H1 (cell line): ENCODE measurements at regions not wholly inside any gene's neighbourhood (a gene's known extent, or its start where the extent isn't known, plus 50 kb on each side); places are given as distances from the start of the nearest gene placed in this dataset.

Experiments
- CTCF ChIA-PET: fragments of 300-600 bp; sonication (Branson Sonifier 250); formaldehyde crosslinking; loops from one replicate; lab custom pipeline; 2021; ENCODE audit not compliant: partially characterized antibody; lab: Charles Lee
- POLR2A ChIA-PET: fragments of 300-600 bp; sonication (Branson Sonifier 250); formaldehyde crosslinking; loops from one replicate; lab custom pipeline; 2021; ENCODE audit warnings: inconsistent platforms; ENCODE audit not compliant: partially characterized antibody; lab: Charles Lee
- DNase-seq, 2 experiments: peaks; one replicate each; pipeline versions ENCODE4 v3.0.0 to v3.0.0-alpha.2; 2010 to 2022; ENCODE audit warnings: low spot score in 2 of 2, low read depth in 1 of 2, mixed read lengths in 1 of 2
- FAIRE-seq: peaks from 2 replicates; lab custom pipeline; 2011; peaks lifted over from hg19 to GRCh38; lab: Jason Lieb, UNC
- H2AFZ ChIP-seq: 2 replicates; pipeline ENCODE4 v1.8.1; 2012; ENCODE audit warnings: low read length, inconsistent platforms
- H2AK5ac ChIP-seq: 2 replicates; pipeline ENCODE4 v1.6.1; 2013; ENCODE audit warnings: low read depth, low read length
- H2BK120ac ChIP-seq: replicated peaks from 2 replicates; pipeline ENCODE3; 2013; ENCODE audit warnings: low read depth, low read length, inconsistent platforms
- H2BK12ac ChIP-seq: 2 replicates; pipeline ENCODE4 v1.6.1; 2013; ENCODE audit warnings: low read depth, low read length
- H2BK15ac ChIP-seq: 2 replicates; pipeline ENCODE4 v1.6.1; 2013; ENCODE audit warnings: low read length
- H2BK20ac ChIP-seq: 2 replicates; pipeline ENCODE4 v1.6.1; 2013; ENCODE audit warnings: low read length
- H2BK5ac ChIP-seq: 2 replicates; pipeline ENCODE4 v1.6.1; 2013; ENCODE audit warnings: low read depth, low read length
- H3K14ac ChIP-seq: 2 replicates; pipeline ENCODE4 v1.6.1; 2013; ENCODE audit warnings: inconsistent platforms; ENCODE audit not compliant: insufficient read length
- H3K18ac ChIP-seq: 2 replicates; pipeline ENCODE4 v1.6.1; 2013; ENCODE audit warnings: low read length; ENCODE audit errors: extremely low read depth
- H3K23ac ChIP-seq: 2 replicates; pipeline ENCODE4 v1.6.1; 2013; ENCODE audit warnings: inconsistent platforms; ENCODE audit not compliant: insufficient read length
- H3K23me2 ChIP-seq: 2 replicates; pipeline ENCODE4 v1.6.1; 2013; ENCODE audit warnings: low read depth, low read length
- H3K27ac ChIP-seq: 2 replicates; pipeline ENCODE4 v1.6.1; 2011; ENCODE audit warnings: low read depth, low read length, inconsistent platforms
- H3K27me3 ChIP-seq, 4 experiments: replicated peaks in 1 of 4; 1 replicate in 1 of 4; 2 replicates in 3 of 4; pipeline versions ENCODE4 v1.6.1 to v1.8.1; 2011 to 2013; ENCODE audit warnings: low read length in 3 of 4, mild to moderate bottlenecking in 3 of 4, inconsistent platforms in 2 of 4, mixed read lengths in 2 of 4, moderate library complexity in 1 of 4; ENCODE audit not compliant: control insufficient read depth in 3 of 4, insufficient read depth in 3 of 4; ENCODE audit errors: extremely low read depth in 1 of 4
- H3K36me3 ChIP-seq, 4 experiments: 2 replicates each; pipeline versions ENCODE4 v1.6.1 to v1.8.1; 2011 to 2013; ENCODE audit warnings: mild to moderate bottlenecking in 4 of 4, low read length in 3 of 4, moderate library complexity in 2 of 4, control low read depth in 1 of 4, inconsistent platforms in 1 of 4; ENCODE audit not compliant: insufficient read depth in 4 of 4, control insufficient read depth in 2 of 4
- H3K4ac ChIP-seq: replicated peaks from 2 replicates; pipeline ENCODE3; 2013; ENCODE audit warnings: low read length, low read depth, mixed read lengths, inconsistent platforms; ENCODE audit not compliant: insufficient read length
- H3K4me1 ChIP-seq, 4 experiments: replicated peaks in 1 of 4; 1 replicate in 1 of 4; 2 replicates in 3 of 4; pipeline versions ENCODE4 v1.6.1 to v1.8.1; 2011 to 2013; ENCODE audit warnings: low read length in 3 of 4, inconsistent platforms in 2 of 4, mixed read lengths in 1 of 4; ENCODE audit not compliant: insufficient read depth in 4 of 4, control insufficient read depth in 3 of 4
- H3K4me2 ChIP-seq, 2 experiments: 2 replicates each; pipeline versions ENCODE4 v1.6.1 to v1.8.1; 2011 to 2013; ENCODE audit warnings: low read depth in 2 of 2, low read length in 2 of 2, control low read depth in 1 of 2, inconsistent platforms in 1 of 2, mild to moderate bottlenecking in 1 of 2; ENCODE audit not compliant: insufficient read depth in 1 of 2
- H3K4me3 ChIP-seq, 4 experiments: fragments of 200-600, 300-600 bp in 1 of 4; sonication (generic), shearing (Covaris generic), sonication (Bioruptor Twin) in 1 of 4; 2 replicates each; pipeline versions ENCODE4 v1.5.1 to v1.8.1; 2011 to 2016; ENCODE audit warnings: low read length in 4 of 4, low read depth in 3 of 4, control low read depth in 2 of 4, inconsistent platforms in 2 of 4, mild to moderate bottlenecking in 2 of 4, mixed read lengths in 1 of 4, moderate library complexity in 1 of 4; ENCODE audit not compliant: insufficient read depth in 2 of 4; ENCODE audit errors: extremely low read depth in 1 of 4
- H3K56ac ChIP-seq: replicated peaks from 2 replicates; pipeline ENCODE3; 2013; ENCODE audit warnings: low read depth, mild to moderate bottlenecking, mixed read lengths, low read length, inconsistent platforms; ENCODE audit not compliant: insufficient read length
- H3K79me1 ChIP-seq: 2 replicates; pipeline ENCODE4 v1.6.1; 2013; ENCODE audit warnings: low read depth, low read length, control low read depth
- H3K79me2 ChIP-seq, 2 experiments: 2 replicates each; pipeline versions ENCODE4 v1.6.1 to v1.8.1; 2012 to 2013; ENCODE audit warnings: low read length in 2 of 2, mild to moderate bottlenecking in 2 of 2, inconsistent platforms in 1 of 2; ENCODE audit not compliant: insufficient read depth in 2 of 2, control insufficient read depth in 1 of 2
- H3K9ac ChIP-seq, 4 experiments: replicated peaks in 1 of 4; 1 replicate in 1 of 4; 2 replicates in 3 of 4; pipeline versions ENCODE4 v1.6.1 to v1.8.1; 2011 to 2013; ENCODE audit warnings: low read depth in 3 of 4, low read length in 3 of 4, control low read depth in 2 of 4, mild to moderate bottlenecking in 2 of 4, moderate library complexity in 2 of 4, inconsistent platforms in 1 of 4; ENCODE audit errors: extremely low read depth in 1 of 4
- H3K9me3 ChIP-seq, 2 experiments: 2 replicates each; pipeline versions ENCODE4 v1.6.1 to v1.8.1; 2012 to 2013; ENCODE audit warnings: mild to moderate bottlenecking in 2 of 2, moderate library complexity in 2 of 2, control low read depth in 1 of 2, inconsistent platforms in 1 of 2, low read depth in 1 of 2, low read length in 1 of 2, mixed read lengths in 1 of 2; ENCODE audit not compliant: insufficient read depth in 2 of 2
- H4K20me1 ChIP-seq, 2 experiments: replicated peaks in 1 of 2; 2 replicates each; pipeline versions ENCODE3 to v1.8.1; 2011 to 2013; ENCODE audit warnings: inconsistent platforms in 2 of 2, low read length in 2 of 2, mild to moderate bottlenecking in 1 of 2; ENCODE audit not compliant: insufficient read depth in 2 of 2, control insufficient read depth in 1 of 2
- H4K5ac ChIP-seq: 2 replicates; pipeline ENCODE4 v1.6.1; 2013; ENCODE audit warnings: low read length, low read depth, mixed read lengths, inconsistent platforms; ENCODE audit not compliant: insufficient read length
- H4K8ac ChIP-seq: 2 replicates; pipeline ENCODE4 v1.8.0; 2013; ENCODE audit warnings: mild to moderate bottlenecking, moderate library complexity, low read length, inconsistent platforms; ENCODE audit not compliant: insufficient read depth; ENCODE audit errors: extremely low read depth
- H4K91ac ChIP-seq: replicated peaks from 2 replicates; pipeline ENCODE3; 2013; ENCODE audit warnings: low read length, mixed read lengths, inconsistent platforms; ENCODE audit not compliant: insufficient read length
- CBX8 ChIP-seq: fragments of 300-800, 300-1000 bp; sonication (generic); IDR thresholded peaks from 2 replicates; pipeline ENCODE4 v1.7.1; 2016; ENCODE audit warnings: low read depth, low read length, borderline replicate concordance
- CEBPB ChIP-seq: IDR thresholded peaks from 2 replicates; pipeline ENCODE4 v1.6.1; 2012; ENCODE audit warnings: low read depth, low read length
- CHD1 ChIP-seq: IDR thresholded peaks from 2 replicates; pipeline ENCODE4 v1.6.1; 2012; ENCODE audit warnings: low read depth, low read length, improper control_type of control experiment
- HDAC6 ChIP-seq: IDR thresholded peaks from one replicate; pipeline ENCODE4 v1.7.1; 2012; ENCODE audit warnings: low read depth, mild to moderate bottlenecking, inconsistent platforms, low read length, moderate library complexity
- KDM1A ChIP-seq: fragments of 200-600, 300-600 bp; sonication (generic); IDR thresholded peaks from 2 replicates; pipeline ENCODE4 v1.7.1; 2016; ENCODE audit warnings: mild to moderate bottlenecking, low read length, borderline replicate concordance
- POLR2AphosphoS5 ChIP-seq: IDR thresholded peaks from 2 replicates; pipeline ENCODE4 v1.6.1; 2011; ENCODE audit warnings: low read depth, low read length
- RXRA ChIP-seq: IDR thresholded peaks from 2 replicates; pipeline ENCODE4 v1.6.1; 2011; ENCODE audit warnings: low read depth, mild to moderate bottlenecking, low read length, moderate library complexity; ENCODE audit not compliant: insufficient read depth
- WGBS, 2 experiments: shearing (Covaris generic) in 1 of 2; methylation state at CpG; one replicate each; pipeline versions ENCODE4 v1.1.6 to v1.1.7; 2013 to 2015; ENCODE audit warnings: low lambda C conversion rate in 2 of 2, mixed read lengths in 2 of 2, inconsistent platforms in 1 of 2, low coverage in 1 of 2, missing lambda C conversion rate in 1 of 2; ENCODE audit not compliant: insufficient replicate concordance in 2 of 2, insufficient coverage in 1 of 2, insufficient read length in 1 of 2; ENCODE audit errors: extremely low coverage in 1 of 2, missing lambda C conversion rate in 1 of 2; 5-methylcytosine and 5-hydroxymethylcytosine counted together

DNA sequence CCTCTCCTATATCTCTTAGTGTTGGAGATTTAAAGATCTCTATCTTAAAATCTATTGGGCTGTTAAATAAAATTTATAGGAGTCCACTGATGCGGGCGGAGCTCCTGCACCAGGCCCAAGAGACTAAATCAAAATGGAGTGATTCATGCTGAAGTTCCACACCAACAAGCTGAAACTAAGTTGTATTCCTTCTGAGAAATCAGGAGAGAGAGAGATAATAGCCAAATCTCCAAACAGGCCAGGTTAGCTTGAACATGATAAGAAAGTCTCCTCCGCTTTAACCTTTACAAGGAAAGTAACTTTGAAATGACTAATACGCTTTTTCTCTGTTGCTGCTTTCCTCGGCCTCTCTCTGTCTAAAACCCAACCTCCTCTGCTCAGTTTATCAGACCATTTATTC is 241.9 kb upstream of the NBEA start:
- Histone ChIP-seq H3K79me2 (no peaks in the 10 kb centered on the region), H3K79me1 (no peaks in the 10 kb centered on the region), H2AFZ (no peak overlapping the region), H3K9ac (no peak overlapping the region), H3K9me3 (no peaks in the 10 kb centered on the region), H3K36me3 (no peaks in the 10 kb centered on the region), H4K5ac (no peak overlapping the region), H2BK15ac (no peak overlapping the region), H3K18ac (no peak overlapping the region), H2BK5ac (no peak overlapping the region), H3K23ac (no peak overlapping the region), H3K4me3 (no peak overlapping the region), H4K20me1 (no peaks in the 10 kb centered on the region), H3K56ac (no peak overlapping the region), H4K91ac (no peak overlapping the region), H3K27ac (no peak overlapping the region), H3K27me3 (no peaks in the 10 kb centered on the region), H4K8ac (no peak overlapping the region), H3K4ac (no peak overlapping the region), H2BK120ac (no peak overlapping the region), H2BK12ac (no peak overlapping the region), H2AK5ac (no peak overlapping the region), H3K4me2 (no peak overlapping the region), H2BK20ac (no peak overlapping the region), H3K14ac (no peak overlapping the region), H3K4me1 (no peaks in the 10 kb centered on the region), H3K23me2 (no peaks in the 10 kb centered on the region; the same call in 1 of the 2 replicates)
- FAIRE-seq (no peak), DNase-seq (no peak)
- POLR2A ChIA-PET, result no interaction called here
- CTCF ChIA-PET, result interaction anchor here (1.1 kb wide), 1 partner anchor 19 kb away, joined by 4 read pairs; no protein-coding TSS in a partner anchor
- 94% methylated on average over 5 of the region's 5 CpGs; no CpG with 5 or more reads in 1 of the 2 experiments for WGBS, 2 experiments
- no peak for TF ChIP-seq KDM1A
- no peak for TF ChIP-seq RXRA
- TF ChIP-seq POLR2AphosphoS5, result no peak
- TF ChIP-seq CHD1, result no peak
- TF ChIP-seq CEBPB, result no peak
- TF ChIP-seq CBX8, result no peak
- TF ChIP-seq HDAC6, result no peak
